Vagina (tissue), 2 donors: ENCODE measurements at regions not wholly inside any gene's neighbourhood (a gene's known extent, or its start where the extent isn't known, plus 50 kb on each side); places are given as distances from the start of the nearest gene placed in this dataset.
"Not testable (repeated sequence)": the region's sequence is repeated elsewhere in the genome, so short reads cannot be mapped to it uniquely, and the experiment has no call there.

Source experiments
- DNase-seq, 2 donors: peaks; one replicate each; pipeline ENCODE4 v3.0.0-alpha.2; 2017; ENCODE audit errors: extremely low spot score in 2 of 2
- H3K27ac ChIP-seq: fragments of 200-600 bp; sonication (generic); one replicate; pipeline ENCODE4 v1.5.1; 2019
- H3K27me3 ChIP-seq: fragments of 200-600 bp; sonication (generic); one replicate; pipeline ENCODE4 v1.5.1; 2019
- H3K36me3 ChIP-seq, 2 donors: fragments of 200-600 bp; sonication (generic); one replicate each; pipeline ENCODE4 v1.5.1; 2017 to 2019
- H3K4me1 ChIP-seq: fragments of 200-600 bp; sonication (generic); one replicate; pipeline ENCODE4 v1.5.1; 2019
- H3K4me3 ChIP-seq, 2 donors: fragments of 200-600 bp; sonication (generic); 1 replicate in 1 of 2; 2 replicates in 1 of 2; pipeline ENCODE4 v1.5.1; 2016 to 2019
- H3K9me3 ChIP-seq: fragments of 200-600 bp; sonication (generic); one replicate; pipeline ENCODE4 v1.5.1; 2019
- CTCF ChIP-seq, 3 experiments: fragments of 450-650 bp in 2 of 3; fragments of 200-600 bp in 1 of 3; sonication (generic) in 1 of 3; IDR thresholded peaks; one replicate each; pipeline ENCODE4 v1.5.1; 2017 to 2019; ENCODE audit warnings: antibody characterized with exemption in 3 of 3, mild to moderate bottlenecking in 2 of 3, moderate library complexity in 2 of 3
- POLR2A ChIP-seq, 2 donors: fragments of 450-650 bp; IDR thresholded peaks; one replicate each; pipeline ENCODE4 v1.6.1; 2017; ENCODE audit warnings: antibody characterized with exemption in 2 of 2, mild to moderate bottlenecking in 2 of 2, moderate library complexity in 2 of 2
- POLR2AphosphoS5 ChIP-seq, 2 donors: sonication (generic); formaldehyde crosslinking; IDR thresholded peaks; one replicate each; pipeline ENCODE4 v1.9.0; 2017; ENCODE audit warnings: antibody characterized with exemption in 2 of 2, mild to moderate bottlenecking in 2 of 2, low read depth in 1 of 2; ENCODE audit not compliant: insufficient read depth in 1 of 2
- intact Hi-C: fragments of 100-400 bp; cut with DNase I; formaldehyde crosslinking; loops from one replicate; pipeline ENCODE4 v1.15.1; 2023

GRCh38 chr5:158451993-158452672 lies 593.2 kb upstream of the CLINT1 start:
- no peak for DNase-seq
- no peaks in the 10 kb centered on the region for H3K9me3 ChIP-seq
- peak overlapping the region; percentile 29 for H3K27ac ChIP-seq
- no peaks in the 10 kb centered on the region for H3K36me3 ChIP-seq
- intact Hi-C loops: no loop called here
- TF ChIP-seq CTCF (IDR thresholded peaks at IDR 0.05) (no peak), POLR2AphosphoS5 (IDR thresholded peaks at IDR 0.05; ENCODE audit: insufficient read depth in 1 of 2, low read depth in 1 of 2) (no peak), POLR2A (IDR thresholded peaks at IDR 0.05) (no peak)
- H3K4me3 ChIP-seq: no peak overlapping the region
- H3K4me1 ChIP-seq: peaks cover 17% of the 10 kb centered on the region
- no peaks in the 10 kb centered on the region for H3K27me3 ChIP-seq

- no peak for DNase-seq
- TF ChIP-seq POLR2AphosphoS5 (IDR thresholded peaks at IDR 0.05; ENCODE audit: insufficient read depth in 1 of 2, low read depth in 1 of 2) (no peak), CTCF (IDR thresholded peaks at IDR 0.05) (no peak), POLR2A (IDR thresholded peaks at IDR 0.05) (no peak)
- intact Hi-C loops: no loop called here
- Histone ChIP-seq H3K4me3 (no peak overlapping the region), H3K36me3 (no peaks in the 10 kb centered on the region), H3K27me3 (no peaks in the 10 kb centered on the region), H3K4me1 (peaks cover 17% of the 10 kb centered on the region), H3K9me3 (no peaks in the 10 kb centered on the region), H3K27ac (peak overlapping the region; percentile 56)
Measured at GRCh38 chr5:158451203-158451992, 592.5 kb upstream of the CLINT1 start.

- intact Hi-C loops: no loop called here
- Histone ChIP-seq H3K36me3 (no peaks in the 10 kb centered on the region), H3K4me1 (peaks cover 17% of the 10 kb centered on the region), H3K9me3 (no peaks in the 10 kb centered on the region), H3K4me3 (no peak overlapping the region), H3K27ac (no peak overlapping the region), H3K27me3 (no peaks in the 10 kb centered on the region)
- no peak for TF ChIP-seq POLR2AphosphoS5 (IDR thresholded peaks at IDR 0.05; ENCODE audit: insufficient read depth in 1 of 2, low read depth in 1 of 2)
- no peak for TF ChIP-seq CTCF (IDR thresholded peaks at IDR 0.05)
- TF ChIP-seq POLR2A (IDR thresholded peaks at IDR 0.05): no peak
- DNase-seq: no peak
Measured at GRCh38 chr5:158450751-158451171, 591.8 kb upstream of the CLINT1 start.

- H3K36me3 ChIP-seq, DNase-seq, H3K9me3 ChIP-seq, intact Hi-C loops, H3K27me3 ChIP-seq, H3K4me3 ChIP-seq, H3K27ac ChIP-seq: not testable (repeated sequence)
- H3K4me1 ChIP-seq: peaks cover 17% of the 10 kb centered on the region
Measured at GRCh38 chr5:158446761-158447160, 587.8 kb upstream of the CLINT1 start.

- H3K9me3 ChIP-seq, H3K4me3 ChIP-seq, intact Hi-C loops, DNase-seq, H3K4me1 ChIP-seq, H3K27me3 ChIP-seq, H3K27ac ChIP-seq, H3K36me3 ChIP-seq: not testable (repeated sequence)
Measured at GRCh38 chr5:158439204-158439603, 580.3 kb upstream of the CLINT1 start.
